GM23248 (cell line): ENCODE measurements at regions not wholly inside any gene's neighbourhood (a gene's known extent, or its start where the extent isn't known, plus 50 kb on each side); places are given as distances from the start of the nearest gene placed in this dataset.
"Not testable (repeated sequence)": the region's sequence is repeated elsewhere in the genome, so short reads cannot be mapped to it uniquely, and the experiment has no call there.

Source experiments
- DNase-seq: peaks from one replicate; pipeline ENCODE4 v3.0.0-alpha.2; 2015
- H2AFZ ChIP-seq: fragments of 200-600 bp; sonication (generic); 2 replicates; pipeline ENCODE4 v1.6.1; 2016; ENCODE audit warnings: antibody characterized with exemption
- H3F3A ChIP-seq: fragments of 200-600 bp; sonication (generic); 2 replicates; pipeline ENCODE4 v1.6.1; 2016; ENCODE audit warnings: mild to moderate bottlenecking, antibody characterized with exemption, mixed run types; ENCODE audit not compliant: insufficient read depth
- H3K27ac ChIP-seq: fragments of 200-600 bp; sonication (generic); 2 replicates; pipeline ENCODE4 v1.5.1; 2016; ENCODE audit warnings: mild to moderate bottlenecking
- H3K27me3 ChIP-seq: fragments of 200-600 bp; sonication (generic); replicated peaks from 2 replicates; pipeline ENCODE4 v1.6.1; 2016; ENCODE audit warnings: mild to moderate bottlenecking; ENCODE audit not compliant: insufficient read depth
- H3K36me3 ChIP-seq: fragments of 200-600 bp; sonication (generic); 2 replicates; pipeline ENCODE4 v1.6.1; 2016; ENCODE audit warnings: low read depth, mild to moderate bottlenecking
- H3K4me1 ChIP-seq: fragments of 200-600 bp; sonication (generic); 2 replicates; pipeline ENCODE4 v1.6.1; 2016; ENCODE audit warnings: mild to moderate bottlenecking; ENCODE audit not compliant: insufficient read depth
- H3K4me2 ChIP-seq: fragments of 200-600 bp; sonication (generic); one replicate; pipeline ENCODE4 v1.6.1; 2016; ENCODE audit warnings: mild to moderate bottlenecking; ENCODE audit not compliant: unreplicated experiment
- H3K4me3 ChIP-seq: fragments of 200-600 bp; sonication (generic); 2 replicates; pipeline ENCODE4 v1.5.1; 2016; ENCODE audit warnings: mild to moderate bottlenecking
- H3K79me2 ChIP-seq: fragments of 200-600 bp; sonication (generic); 2 replicates; pipeline ENCODE4 v1.6.1; 2016; ENCODE audit warnings: mild to moderate bottlenecking; ENCODE audit not compliant: insufficient read depth
- H3K9ac ChIP-seq: fragments of 200-600 bp; sonication (generic); 2 replicates; pipeline ENCODE4 v1.6.1; 2016; ENCODE audit warnings: mild to moderate bottlenecking
- H3K9me2 ChIP-seq: fragments of 200-600 bp; sonication (generic); 2 replicates; pipeline ENCODE4 v1.6.1; 2016; ENCODE audit warnings: mixed run types, mild to moderate bottlenecking, moderate library complexity; ENCODE audit not compliant: insufficient read depth
- H3K9me3 ChIP-seq: fragments of 200-600 bp; sonication (generic); one replicate; pipeline ENCODE4 v1.6.1; 2017; ENCODE audit warnings: low read depth
- H4K20me1 ChIP-seq: fragments of 200-600 bp; sonication (generic); 2 replicates; pipeline ENCODE4 v1.6.0; 2016; ENCODE audit not compliant: insufficient read depth
- EZH2 ChIP-seq: fragments of 200-600 bp; sonication (generic); IDR thresholded peaks from 2 replicates; pipeline ENCODE4 v1.6.1; 2018; ENCODE audit warnings: antibody characterized with exemption, mild to moderate bottlenecking; ENCODE audit not compliant: insufficient read depth, poor library complexity, severe bottlenecking
- EZH2phosphoT487 ChIP-seq: fragments of 200-600 bp; sonication (generic); IDR thresholded peaks from 2 replicates; pipeline ENCODE4 v1.6.1; 2018; ENCODE audit warnings: antibody characterized with exemption, moderate library complexity, mild to moderate bottlenecking, low read depth; ENCODE audit not compliant: insufficient read depth
- WGBS, 2 experiments: methylation state at CpG; one replicate each; pipeline ENCODE4 v1.1.6; 2015 to 2017; ENCODE audit warnings: low lambda C conversion rate in 2 of 2, low coverage in 1 of 2; ENCODE audit errors: missing lambda C conversion rate in 2 of 2; 5-methylcytosine and 5-hydroxymethylcytosine counted together
- in situ Hi-C: fragments of 300-500 bp; cut with MboI; formaldehyde crosslinking; loops from 2 replicates; pipeline ENCODE4 v1.15.0; 2020

- H3K4me1 ChIP-seq, DNase-seq, H3K79me2 ChIP-seq, H3K4me3 ChIP-seq, H3K27ac ChIP-seq, in situ Hi-C loops, H3F3A ChIP-seq, H3K9me2 ChIP-seq, H3K4me2 ChIP-seq, H2AFZ ChIP-seq, H3K36me3 ChIP-seq, H3K9me3 ChIP-seq, H4K20me1 ChIP-seq, H3K9ac ChIP-seq: not testable (repeated sequence)
- 41 to 54% methylated on average over 4 of the region's 4 CpGs for whole genome bisulfite sequencing, 2 experiments
- peaks cover 19% of the 10 kb centered on the region; the same call in 1 of the 2 replicates for H3K27me3 ChIP-seq
Measured at GRCh38 chr17:6373599-6373998, 61.3 kb downstream of the AIPL1 start.

- Histone ChIP-seq H3K4me1 (no peaks in the 10 kb centered on the region), H3K36me3 (no peaks in the 10 kb centered on the region), H3F3A (no peaks in the 10 kb centered on the region), H3K9me2 (no peaks in the 10 kb centered on the region), H3K4me3 (no peak overlapping the region), H3K9ac (no peak overlapping the region), H2AFZ (no peak overlapping the region), H3K27me3 (peaks cover 17% of the 10 kb centered on the region; the same call in 1 of the 2 replicates), H3K9me3 (no peaks in the 10 kb centered on the region), H3K4me2 (no peak overlapping the region), H4K20me1 (no peaks in the 10 kb centered on the region), H3K79me2 (no peaks in the 10 kb centered on the region), H3K27ac (no peak overlapping the region)
- in situ Hi-C loops: no loop called here
- TF ChIP-seq EZH2 (no peak), EZH2phosphoT487 (no peak)
- 18 to 25% methylated on average over 2 of the region's 2 CpGs for WGBS, 2 experiments
- DNase-seq: peak; percentile 43
Measured at GRCh38 chr17:6366221-6366666, 68.7 kb downstream of the AIPL1 start.

- H3F3A ChIP-seq: no peaks in the 10 kb centered on the region
- in situ Hi-C loops: no loop called here
- no peak overlapping the region for H3K4me2 ChIP-seq
- 39 to 41% methylated on average over 13 of the region's 13 CpGs for WGBS, 2 experiments
- no peak for TF ChIP-seq EZH2
- TF ChIP-seq EZH2phosphoT487: no peak
- peaks cover 19% of the 10 kb centered on the region; the same call in 1 of the 2 replicates for H3K27me3 ChIP-seq
- peak; percentile 35 for DNase-seq
- no peaks in the 10 kb centered on the region for H3K36me3 ChIP-seq
- no peaks in the 10 kb centered on the region for H3K79me2 ChIP-seq
- H3K9me2 ChIP-seq: no peaks in the 10 kb centered on the region
- H4K20me1 ChIP-seq: no peaks in the 10 kb centered on the region
- no peaks in the 10 kb centered on the region for H3K9me3 ChIP-seq
- no peaks in the 10 kb centered on the region for H3K4me1 ChIP-seq
- no peak overlapping the region for H2AFZ ChIP-seq
- H3K4me3 ChIP-seq: no peak overlapping the region
- H3K27ac ChIP-seq: no peak overlapping the region
- H3K9ac ChIP-seq: no peak overlapping the region
Measured at GRCh38 chr17:6365200-6365943, 69.5 kb downstream of the AIPL1 start.

- no peaks in the 10 kb centered on the region for H3K4me1 ChIP-seq
- TF ChIP-seq EZH2phosphoT487: no peak
- no peak for TF ChIP-seq EZH2
- no peak overlapping the region for H3K9ac ChIP-seq
- no peaks in the 10 kb centered on the region for H3K9me3 ChIP-seq
- no peaks in the 10 kb centered on the region for H3F3A ChIP-seq
- no peak overlapping the region for H3K4me2 ChIP-seq
- no peak overlapping the region for H2AFZ ChIP-seq
- in situ Hi-C loops: no loop called here
- no peaks in the 10 kb centered on the region for H3K79me2 ChIP-seq
- no peak overlapping the region for H3K4me3 ChIP-seq
- WGBS, 2 experiments: 16 to 31% methylated on average over 5 of the region's 5 CpGs
- H4K20me1 ChIP-seq: no peaks in the 10 kb centered on the region
- H3K36me3 ChIP-seq: no peaks in the 10 kb centered on the region
- H3K9me2 ChIP-seq: no peaks in the 10 kb centered on the region
- no peak for DNase-seq
- H3K27ac ChIP-seq: no peak overlapping the region
- H3K27me3 ChIP-seq: peaks cover 7% of the 10 kb centered on the region; the same call in 1 of the 2 replicates
Measured at GRCh38 chr17:6361733-6362132, 73.2 kb downstream of the AIPL1 start.
